ENCODE measurements at regions not wholly inside any gene's neighbourhood (a gene's known extent, or its start where the extent isn't known, plus 50 kb on each side); places are given as distances from the start of the nearest gene placed in this dataset.

GRCh38 chr1:190588424-190588823, 110.8 kb upstream of the BRINP3 start:
- no peaks in the 10 kb centered on the region for H3K27me3 ChIP-seq (ENCODE audit: control insufficient read depth, insufficient read depth, low read length)
- no peak overlapping the region for H3K4me3 ChIP-seq (ENCODE audit: low read depth in 2 of 2, low read length in 2 of 2)
- intact Hi-C loops (cut with micrococcal nuclease; ENCODE audit: unreplicated experiment) = no loop called here
- no peaks in the 10 kb centered on the region for H3K4me1 ChIP-seq (ENCODE audit: control insufficient read depth, insufficient read depth, low read length)
- POLR2A ChIA-PET = no interaction called here
- no TSS peak for BruUV-seq (replicated peaks)
- no peak for DNase-seq (ENCODE audit: low read depth, low spot score)
- no peaks in the 10 kb centered on the region for H3K9me3 ChIP-seq (ENCODE audit: control insufficient read depth, insufficient read depth, low read depth, low read length)
- H3K36me3 ChIP-seq (ENCODE audit: control insufficient read depth, insufficient read depth, low read length) = no peaks in the 10 kb centered on the region
- CTCF ChIA-PET = no interaction called here
- no peak for ATAC-seq
- no peak overlapping the region for H3K27ac ChIP-seq (ENCODE audit: low read length)
- in situ Hi-C loops (cut with HindIII; ENCODE audit: low pct_unique_long_range_greater_than_20kb, low sequenced_read_pairs) = no loop called here
- no peak for TF ChIP-seq SIN3A (IDR thresholded peaks at IDR 0.05; ENCODE audit: borderline replicate concordance, insufficient read depth, low read depth, low read length)
- no peak for TF ChIP-seq CTCF (IDR thresholded peaks at IDR 0.05)
- no peak for TF ChIP-seq TCF7L2 (IDR thresholded peaks at IDR 0.05; ENCODE audit: low read depth, low read length)
- no peak for TF ChIP-seq POLR2AphosphoS5 (IDR thresholded peaks at IDR 0.05; ENCODE audit: low read depth, low read length)
- no peak for TF ChIP-seq REST (IDR thresholded peaks at IDR 0.05; ENCODE audit: insufficient read depth in 1 of 2, low read depth in 2 of 2, low read length in 1 of 2)

DNA sequence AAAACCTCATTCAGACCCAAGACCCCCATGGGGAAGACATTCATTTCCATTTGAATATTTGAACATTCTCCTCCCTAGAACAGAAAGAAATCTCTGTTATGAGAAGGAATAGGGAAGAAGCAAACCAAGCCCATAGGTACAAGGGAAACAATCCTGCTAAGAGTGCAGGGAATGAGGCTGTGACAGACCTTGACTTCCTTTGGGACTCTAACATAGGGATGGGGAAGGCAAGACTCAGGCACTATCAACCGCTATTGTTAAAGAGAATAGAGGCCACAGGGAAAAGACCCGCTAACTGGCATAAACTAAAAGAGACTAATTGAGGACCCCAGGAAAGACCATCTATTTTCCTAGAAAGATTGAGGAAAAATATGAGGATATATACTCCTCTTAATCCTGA, 117.8 kb upstream of the BRINP3 start:
- H3K27me3 ChIP-seq (ENCODE audit: control insufficient read depth, insufficient read depth, low read length) = no peaks in the 10 kb centered on the region
- no peaks in the 10 kb centered on the region for H3K9me3 ChIP-seq (ENCODE audit: control insufficient read depth, insufficient read depth, low read depth, low read length)
- no peak for ATAC-seq
- no peak for DNase-seq (ENCODE audit: low read depth, low spot score)
- no peak overlapping the region for H3K27ac ChIP-seq (ENCODE audit: low read length)
- H3K4me3 ChIP-seq (ENCODE audit: low read depth in 2 of 2, low read length in 2 of 2) = no peak overlapping the region
- no TSS peak for BruUV-seq (replicated peaks)
- ChIA-PET CTCF (no interaction called here), POLR2A (no interaction called here)
- intact Hi-C loops (cut with micrococcal nuclease; ENCODE audit: unreplicated experiment) (no loop called here), in situ Hi-C loops (cut with HindIII; ENCODE audit: low pct_unique_long_range_greater_than_20kb, low sequenced_read_pairs) (no loop called here)
- no peaks in the 10 kb centered on the region for H3K36me3 ChIP-seq (ENCODE audit: control insufficient read depth, insufficient read depth, low read length)
- TF ChIP-seq SIN3A (IDR thresholded peaks at IDR 0.05; ENCODE audit: borderline replicate concordance, insufficient read depth, low read depth, low read length) = no peak
- H3K4me1 ChIP-seq (ENCODE audit: control insufficient read depth, insufficient read depth, low read length) = no peaks in the 10 kb centered on the region

DNA sequence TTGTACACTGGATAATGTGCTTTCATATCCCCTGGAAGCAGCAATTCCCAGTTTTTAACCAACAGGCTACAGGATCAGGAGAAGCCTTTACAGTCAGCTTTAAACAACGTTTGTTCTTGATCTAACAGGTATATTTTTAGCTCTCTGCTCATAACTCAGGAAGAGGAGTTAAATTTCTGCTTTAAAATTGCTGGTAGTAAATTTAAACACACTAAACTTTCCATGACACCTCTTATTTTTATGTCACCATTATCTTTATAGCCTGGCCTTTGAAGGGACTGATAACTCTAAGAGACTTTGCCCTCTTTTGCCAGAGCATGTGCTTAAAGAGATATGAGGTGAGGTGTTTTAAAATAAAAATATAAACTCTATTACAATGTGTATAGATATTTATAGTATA, 119.6 kb upstream of the BRINP3 start:
- no peak for TF ChIP-seq SIN3A (IDR thresholded peaks at IDR 0.05; ENCODE audit: borderline replicate concordance, insufficient read depth, low read depth, low read length)
- TF ChIP-seq TCF7L2 (IDR thresholded peaks at IDR 0.05; ENCODE audit: low read depth, low read length) = no peak
- TF ChIP-seq REST (IDR thresholded peaks at IDR 0.05; ENCODE audit: insufficient read depth in 1 of 2, low read depth in 2 of 2, low read length in 1 of 2) = no peak
- no peak for TF ChIP-seq CTCF (IDR thresholded peaks at IDR 0.05)
- no peak for TF ChIP-seq POLR2AphosphoS5 (IDR thresholded peaks at IDR 0.05; ENCODE audit: low read depth, low read length)
- Histone ChIP-seq H3K4me1 (ENCODE audit: control insufficient read depth, insufficient read depth, low read length) (no peaks in the 10 kb centered on the region), H3K36me3 (ENCODE audit: control insufficient read depth, insufficient read depth, low read length) (no peaks in the 10 kb centered on the region), H3K4me3 (ENCODE audit: low read depth in 2 of 2, low read length in 2 of 2) (no peak overlapping the region), H3K27me3 (ENCODE audit: control insufficient read depth, insufficient read depth, low read length) (no peaks in the 10 kb centered on the region), H3K27ac (ENCODE audit: low read length) (no peak overlapping the region), H3K9me3 (ENCODE audit: control insufficient read depth, insufficient read depth, low read depth, low read length) (no peaks in the 10 kb centered on the region)
- intact Hi-C loops (cut with micrococcal nuclease; ENCODE audit: unreplicated experiment) = no loop called here
- CTCF ChIA-PET = no interaction called here
- POLR2A ChIA-PET = no interaction called here
- ATAC-seq = no peak
- BruUV-seq (replicated peaks) = no TSS peak
- in situ Hi-C loops (cut with HindIII; ENCODE audit: low pct_unique_long_range_greater_than_20kb, low sequenced_read_pairs) = no loop called here
- DNase-seq (ENCODE audit: low read depth, low spot score) = no peak
